B cell (primary cell): ENCODE measurements at regions not wholly inside any gene's neighbourhood (a gene's known extent, or its start where the extent isn't known, plus 50 kb on each side); places are given as distances from the start of the nearest gene placed in this dataset.
"Not testable (repeated sequence)": the region's sequence is repeated elsewhere in the genome, so short reads cannot be mapped to it uniquely, and the experiment has no call there.

Experiments
- ATAC-seq: fragments of 200-7000 bp; cut with Tn5 transposase; one replicate; pipeline ENCODE4 v1.10.0; 2021; ENCODE audit warnings: low read depth, mild to moderate bottlenecking, moderate number of reproducible peaks, moderate library complexity
- CTCF ChIA-PET: fragments of 350-600 bp; sonication (Branson Sonifier 250); formaldehyde crosslinking; loops from one replicate; lab custom pipeline; 2021; ENCODE audit warnings: antibody characterized with exemption, inconsistent platforms; lab: Charles Lee
- POLR2A ChIA-PET: fragments of 350-600 bp; sonication (Branson Sonifier 250); formaldehyde crosslinking; loops from one replicate; lab custom pipeline; 2021; ENCODE audit warnings: antibody characterized with exemption; lab: Charles Lee
- DNase-seq: peaks from one replicate; pipeline ENCODE4 v3.0.0; 2013
- H2AFZ ChIP-seq: 2 replicates; pipeline ENCODE4 v1.6.1; 2012; ENCODE audit warnings: mild to moderate bottlenecking, low read depth, low read length; ENCODE audit not compliant: insufficient read depth, poor library complexity, severe bottlenecking
- H3K27ac ChIP-seq, 2 donors: 1 replicate in 1 of 2; 2 replicates in 1 of 2; pipeline ENCODE4 v1.5.1; 2012 to 2013; ENCODE audit warnings: low read length in 2 of 2, mild to moderate bottlenecking in 2 of 2, moderate library complexity in 1 of 2
- H3K27me3 ChIP-seq, 4 experiments: fragments of 200-600 bp in 1 of 4; sonication (generic) in 1 of 4; replicated peaks in 1 of 4; 1 replicate in 2 of 4; 2 replicates in 2 of 4; pipeline versions ENCODE4 v1.6.1 to v1.7.0; 2013 to 2016; ENCODE audit warnings: low read length in 3 of 4, mild to moderate bottlenecking in 2 of 4, mixed read lengths in 1 of 4, moderate library complexity in 1 of 4; ENCODE audit not compliant: insufficient read depth in 4 of 4, control insufficient read depth in 3 of 4; ENCODE audit errors: control extremely low read depth in 1 of 4
- H3K36me3 ChIP-seq, 2 experiments: replicated peaks in 1 of 2; 1 replicate in 1 of 2; 2 replicates in 1 of 2; pipeline versions ENCODE4 v1.6.1 to v1.7.1; 2013; ENCODE audit warnings: low read length in 1 of 2; ENCODE audit not compliant: insufficient read depth in 2 of 2, control insufficient read depth in 1 of 2; ENCODE audit errors: control extremely low read depth in 1 of 2, extremely low read depth in 1 of 2
- H3K4me1 ChIP-seq, 2 donors: fragments of 200-600 bp in 1 of 2; sonication (generic) in 1 of 2; 1 replicate in 1 of 2; 2 replicates in 1 of 2; pipeline versions ENCODE4 v1.5.1 to v1.6.1; 2013 to 2017; ENCODE audit warnings: low read length in 2 of 2; ENCODE audit not compliant: control insufficient read depth in 2 of 2, insufficient read depth in 2 of 2
- H3K4me2 ChIP-seq: replicated peaks from 2 replicates; pipeline ENCODE3; 2012; ENCODE audit warnings: mild to moderate bottlenecking, low read depth, low read length; ENCODE audit not compliant: poor library complexity, severe bottlenecking
- H3K4me3 ChIP-seq, 5 experiments: fragments of 200-600 bp in 1 of 5; sonication (generic) in 1 of 5; 1 replicate in 3 of 5; 2 replicates in 2 of 5; pipeline versions ENCODE4 v1.5.1 to v1.7.0; 2011 to 2016; ENCODE audit warnings: low read length in 4 of 5, mild to moderate bottlenecking in 4 of 5, low read depth in 2 of 5, control low read depth in 1 of 5, moderate library complexity in 1 of 5; ENCODE audit not compliant: insufficient read depth in 1 of 5; ENCODE audit errors: control extremely low read depth in 1 of 5, extremely low read depth in 1 of 5
- H3K79me2 ChIP-seq: fragments of 200-600 bp; sonication (generic); one replicate; pipeline ENCODE4 v1.6.0; 2016; ENCODE audit warnings: low read length; ENCODE audit not compliant: control insufficient read depth, insufficient read depth
- H3K9ac ChIP-seq: fragments of 200-600 bp; sonication (generic); 2 replicates; pipeline ENCODE4 v1.6.1; 2017; ENCODE audit warnings: mild to moderate bottlenecking, low read length, moderate library complexity
- H3K9me3 ChIP-seq, 3 donors: one replicate each; pipeline versions ENCODE4 v1.6.1 to v1.7.1; 2013; ENCODE audit warnings: low read length in 2 of 3; ENCODE audit not compliant: control insufficient read depth in 2 of 3, insufficient read depth in 1 of 3; ENCODE audit errors: control extremely low read depth in 1 of 3
- H4K20me1 ChIP-seq: 2 replicates; pipeline ENCODE4 v1.6.0; 2012; ENCODE audit warnings: mild to moderate bottlenecking, low read length; ENCODE audit not compliant: insufficient read depth, control insufficient read depth, poor library complexity, severe bottlenecking
- H3K27ac Mint-ChIP-seq: one replicate; pipeline ENCODE4 v1.8.0; 2021; ENCODE audit warnings: mixed read lengths
- H3K27me3 Mint-ChIP-seq: one replicate; pipeline ENCODE4 v1.8.0; 2021; ENCODE audit warnings: mixed read lengths
- H3K4me1 Mint-ChIP-seq: one replicate; pipeline ENCODE4 v1.8.0; 2021; ENCODE audit warnings: mixed read lengths
- H3K4me3 Mint-ChIP-seq: one replicate; pipeline ENCODE4 v1.8.0; 2021; ENCODE audit warnings: mixed read lengths
- H3K9me3 Mint-ChIP-seq: one replicate; pipeline ENCODE4 v1.8.0; 2022; ENCODE audit warnings: mixed read lengths; ENCODE audit not compliant: insufficient read depth
- CTCF ChIP-seq: fragments of 200-600 bp; IDR thresholded peaks from one replicate; pipeline ENCODE4 v1.8.0; 2022; ENCODE audit warnings: antibody characterized with exemption, mild to moderate bottlenecking
- EZH2 ChIP-seq: IDR thresholded peaks from 2 replicates; pipeline ENCODE4 v1.6.1; 2012; ENCODE audit warnings: borderline replicate concordance, low read depth, mild to moderate bottlenecking, moderate library complexity, low read length; ENCODE audit not compliant: insufficient read depth, poor library complexity, severe bottlenecking
- WGBS: methylation state at CpG from one replicate; pipeline ENCODE4 v1.1.5; 2013; ENCODE audit warnings: missing lambda C conversion rate; ENCODE audit not compliant: insufficient coverage; 5-methylcytosine and 5-hydroxymethylcytosine counted together
- intact Hi-C: fragments of 100-400 bp; cut with micrococcal nuclease; formaldehyde crosslinking; loops from one replicate; pipeline ENCODE4 v1.10.0; 2022

- H3K27ac Mint-ChIP-seq: no peak overlapping the region
- H2AFZ ChIP-seq: no peak overlapping the region
- no peak overlapping the region for H3K9ac ChIP-seq
- 22% methylated on average over 1 of the region's 3 CpGs for WGBS
- H3K27me3 ChIP-seq: no peaks in the 10 kb centered on the region
- no peak for ATAC-seq
- intact Hi-C loops: no loop called here
- H3K36me3 ChIP-seq: no peaks in the 10 kb centered on the region
- H3K4me3 ChIP-seq: no peak overlapping the region
- no peaks in the 10 kb centered on the region for H4K20me1 ChIP-seq
- H3K9me3 Mint-ChIP-seq: peaks cover 3% of the 10 kb centered on the region
- DNase-seq: no peak
- TF ChIP-seq EZH2 (no peak), CTCF (no peak)
- ChIA-PET POLR2A (no interaction called here), CTCF (no interaction called here)
- no peaks in the 10 kb centered on the region for H3K4me1 Mint-ChIP-seq
- no peaks in the 10 kb centered on the region for H3K27me3 Mint-ChIP-seq
- H3K4me3 Mint-ChIP-seq: no peak overlapping the region
- no peaks in the 10 kb centered on the region for H3K79me2 ChIP-seq
- H3K4me1 ChIP-seq: no peaks in the 10 kb centered on the region
- no peak overlapping the region for H3K4me2 ChIP-seq
- H3K9me3 ChIP-seq: no peaks in the 10 kb centered on the region
- no peak overlapping the region for H3K27ac ChIP-seq
These were observed 645.3 kb downstream of the FRK start for GRCh38 chr6:115415378-115415777.

- ATAC-seq, H3K9ac ChIP-seq, POLR2A ChIA-PET, H3K4me3 ChIP-seq, H3K27me3 Mint-ChIP-seq, H3K36me3 ChIP-seq, H3K4me3 Mint-ChIP-seq, H3K4me2 ChIP-seq, H3K9me3 ChIP-seq, H3K27ac ChIP-seq, H3K4me1 ChIP-seq, H3K27me3 ChIP-seq, H3K79me2 ChIP-seq, H3K4me1 Mint-ChIP-seq, CTCF ChIA-PET, H4K20me1 ChIP-seq, H3K27ac Mint-ChIP-seq, H3K9me3 Mint-ChIP-seq, intact Hi-C loops, DNase-seq, H2AFZ ChIP-seq: not testable (repeated sequence)
- WGBS: 86% methylated on average over 2 of the region's 6 CpGs
These were observed 645.8 kb downstream of the FRK start for GRCh38 chr6:115414916-115415315.
